Large intestine (tissue), 3 donors: ENCODE measurements at regions not wholly inside any gene's neighbourhood (a gene's known extent, or its start where the extent isn't known, plus 50 kb on each side); places are given as distances from the start of the nearest gene placed in this dataset.

Experiments used
- DNase-seq, 2 donors: peaks; one replicate each; pipeline versions ENCODE4 v3.0.0 to v3.0.0-alpha.2; 2013
- H3K27ac ChIP-seq: one replicate; pipeline ENCODE4 v1.5.1; 2013; ENCODE audit warnings: low read length
- H3K27me3 ChIP-seq: 2 replicates; pipeline ENCODE4 v1.6.1; 2013; ENCODE audit warnings: low read length; ENCODE audit not compliant: control insufficient read depth, insufficient read depth
- H3K36me3 ChIP-seq: 2 replicates; pipeline ENCODE4 v1.6.1; 2013; ENCODE audit warnings: low read length; ENCODE audit not compliant: control insufficient read depth, insufficient read depth
- H3K4me1 ChIP-seq: one replicate; pipeline ENCODE4 v1.6.1; 2013; ENCODE audit warnings: low read length; ENCODE audit not compliant: control insufficient read depth, insufficient read depth
- H3K4me3 ChIP-seq: one replicate; pipeline ENCODE4 v1.5.1; 2013; ENCODE audit warnings: low read length
- H3K9me3 ChIP-seq: one replicate; pipeline ENCODE4 v1.6.1; 2013; ENCODE audit warnings: mild to moderate bottlenecking, low read depth, low read length, moderate library complexity; ENCODE audit not compliant: control insufficient read depth
- WGBS: methylation state at CpG from one replicate; pipeline ENCODE4 v1.1.5; 2013; ENCODE audit warnings: low lambda C conversion rate; ENCODE audit not compliant: insufficient coverage; 5-methylcytosine and 5-hydroxymethylcytosine counted together

- no peak overlapping the region for H3K4me3 ChIP-seq
Measured at GRCh38 chr4:60175241-60175640, 1024.9 kb upstream of the ADGRL3 start.

GRCh38 chr4:60187428-60187827, 1012.7 kb upstream of the ADGRL3 start:
- WGBS, result 100% methylated on average over 2 of the region's 3 CpGs
- H3K36me3 ChIP-seq, result no peaks in the 10 kb centered on the region
- H3K27me3 ChIP-seq, result no peaks in the 10 kb centered on the region
- H3K4me1 ChIP-seq, result no peaks in the 10 kb centered on the region
- H3K9me3 ChIP-seq, result no peaks in the 10 kb centered on the region
- no peak overlapping the region for H3K27ac ChIP-seq
- no peak overlapping the region for H3K4me3 ChIP-seq
- no peak for DNase-seq

More at GRCh38 chr4:60175241-60175640, 1024.9 kb upstream of the ADGRL3 start:
- no peak for DNase-seq
- no peaks in the 10 kb centered on the region for H3K36me3 ChIP-seq
- 71% methylated on average over 1 of the region's 1 CpG for WGBS
- H3K27ac ChIP-seq, result no peak overlapping the region
- no peaks in the 10 kb centered on the region for H3K27me3 ChIP-seq
- no peaks in the 10 kb centered on the region for H3K4me1 ChIP-seq
- no peaks in the 10 kb centered on the region for H3K9me3 ChIP-seq

- Histone ChIP-seq H3K4me1 (no peaks in the 10 kb centered on the region), H3K4me3 (no peak overlapping the region), H3K27me3 (no peaks in the 10 kb centered on the region), H3K9me3 (no peaks in the 10 kb centered on the region), H3K36me3 (no peaks in the 10 kb centered on the region), H3K27ac (no peak overlapping the region)
- 100% methylated on average over 2 of the region's 5 CpGs for WGBS
- no peak for DNase-seq
Measured at GRCh38 chr4:60189286-60189685, 1010.8 kb upstream of the ADGRL3 start.

- H3K4me3 ChIP-seq, result no peak overlapping the region
- DNase-seq, result no peak
- no peaks in the 10 kb centered on the region for H3K27me3 ChIP-seq
- no peaks in the 10 kb centered on the region for H3K9me3 ChIP-seq
- no peaks in the 10 kb centered on the region for H3K36me3 ChIP-seq
- no peaks in the 10 kb centered on the region for H3K4me1 ChIP-seq
- 88% methylated on average over 1 of the region's 1 CpG for WGBS
- no peak overlapping the region for H3K27ac ChIP-seq
Measured at GRCh38 chr4:60194214-60194613, 1005.9 kb upstream of the ADGRL3 start.

- DNase-seq, result no peak
- H3K27me3 ChIP-seq, result no peaks in the 10 kb centered on the region
- H3K4me3 ChIP-seq, result no peak overlapping the region
- no peak overlapping the region for H3K27ac ChIP-seq
- H3K4me1 ChIP-seq, result no peaks in the 10 kb centered on the region
- no peaks in the 10 kb centered on the region for H3K36me3 ChIP-seq
- H3K9me3 ChIP-seq, result no peaks in the 10 kb centered on the region
- WGBS, result 32% methylated on average over 2 of the region's 2 CpGs
Measured at GRCh38 chr4:60195256-60195655, 1004.9 kb upstream of the ADGRL3 start.

- WGBS, result 17% methylated on average over 3 of the region's 3 CpGs
- peak; percentile 10 to 15 for DNase-seq
- no peaks in the 10 kb centered on the region for H3K4me1 ChIP-seq
- no peaks in the 10 kb centered on the region for H3K36me3 ChIP-seq
- no peaks in the 10 kb centered on the region for H3K9me3 ChIP-seq
- no peak overlapping the region for H3K4me3 ChIP-seq
- H3K27me3 ChIP-seq, result no peaks in the 10 kb centered on the region
- no peak overlapping the region for H3K27ac ChIP-seq
Measured at GRCh38 chr4:60201052-60201673, 999.0 kb upstream of the ADGRL3 start.

- Histone ChIP-seq H3K4me1 (no peaks in the 10 kb centered on the region), H3K27ac (no peak overlapping the region), H3K36me3 (no peaks in the 10 kb centered on the region), H3K4me3 (no peak overlapping the region), H3K9me3 (no peaks in the 10 kb centered on the region), H3K27me3 (no peaks in the 10 kb centered on the region)
- DNase-seq, result no peak
- WGBS, result no CpG with 5 or more reads among the region's 1 CpG
Measured at GRCh38 chr4:60209588-60209987, 990.5 kb upstream of the ADGRL3 start.

- H3K27ac ChIP-seq, result no peak overlapping the region
- no peaks in the 10 kb centered on the region for H3K9me3 ChIP-seq
- no peak overlapping the region for H3K4me3 ChIP-seq
- 100% methylated on average over 2 of the region's 2 CpGs for WGBS
- no peak for DNase-seq
- no peaks in the 10 kb centered on the region for H3K36me3 ChIP-seq
- no peaks in the 10 kb centered on the region for H3K4me1 ChIP-seq
- no peaks in the 10 kb centered on the region for H3K27me3 ChIP-seq
Measured at GRCh38 chr4:60215906-60216305, 984.2 kb upstream of the ADGRL3 start.

GRCh38 chr4:60216752-60217151, 983.4 kb upstream of the ADGRL3 start:
- Histone ChIP-seq H3K9me3 (no peaks in the 10 kb centered on the region), H3K4me3 (no peak overlapping the region), H3K4me1 (no peaks in the 10 kb centered on the region), H3K27ac (no peak overlapping the region), H3K27me3 (no peaks in the 10 kb centered on the region), H3K36me3 (no peaks in the 10 kb centered on the region)
- WGBS, result 33% methylated on average over 1 of the region's 1 CpG
- no peak for DNase-seq

- Histone ChIP-seq H3K4me1 (no peaks in the 10 kb centered on the region), H3K27me3 (no peaks in the 10 kb centered on the region), H3K4me3 (no peak overlapping the region), H3K36me3 (no peaks in the 10 kb centered on the region), H3K27ac (no peak overlapping the region), H3K9me3 (no peaks in the 10 kb centered on the region)
- no peak for DNase-seq
- WGBS, result 100% methylated on average over 5 of the region's 5 CpGs
Measured at GRCh38 chr4:60221866-60222265, 978.3 kb upstream of the ADGRL3 start.

GRCh38 chr4:60223208-60223923, 976.8 kb upstream of the ADGRL3 start:
- Histone ChIP-seq H3K4me3 (no peak overlapping the region), H3K4me1 (no peaks in the 10 kb centered on the region), H3K27me3 (no peaks in the 10 kb centered on the region), H3K9me3 (no peaks in the 10 kb centered on the region), H3K36me3 (no peaks in the 10 kb centered on the region), H3K27ac (no peak overlapping the region)
- 80% methylated on average over 1 of the region's 3 CpGs for WGBS
- no peak for DNase-seq
